NCI-H1417 treated with DMSO at 0.1 percent for 48 hours (cell line): ENCODE measurements at regions not wholly inside any gene's neighbourhood (a gene's known extent, or its start where the extent isn't known, plus 50 kb on each side); places are given as distances from the start of the nearest gene placed in this dataset.

Experiments
- DNase-seq: peaks from one replicate; lab custom pipeline; 2025; lab: John Stamatoyannopoulos, UW

- DNase-seq: no peak
Measured at GRCh38 chr14:86902176-86902950, 1090.6 kb downstream of the GALC start.

GRCh38 chr14:86897704-86898513 lies 1095.1 kb downstream of the GALC start:
- DNase-seq: no peak

GRCh38 chr14:86897224-86897623 lies 1095.8 kb downstream of the GALC start:
- DNase-seq: no peak

- DNase-seq: no peak
Measured at GRCh38 chr14:86896701-86897100, 1096.3 kb downstream of the GALC start.

GRCh38 chr14:86892152-86892956 lies 1100.6 kb downstream of the GALC start:
- DNase-seq: no peak

- no peak for DNase-seq
Measured at GRCh38 chr14:86885280-86885679, 1107.7 kb downstream of the GALC start.

- DNase-seq: no peak
Measured at GRCh38 chr14:86884498-86884897, 1108.5 kb downstream of the GALC start.

- DNase-seq: no peak
Measured at GRCh38 chr14:86882818-86883217, 1110.2 kb downstream of the GALC start.

- DNase-seq: no peak
Measured at GRCh38 chr14:86865934-86866333, 1127.0 kb downstream of the GALC start.

- DNase-seq: no peak
Measured at GRCh38 chr14:86858591-86858990, 1134.4 kb downstream of the GALC start.

GRCh38 chr14:86858031-86858430 lies 1135.0 kb downstream of the GALC start:
- no peak for DNase-seq

GRCh38 chr14:86852530-86852929 lies 1140.5 kb downstream of the GALC start:
- DNase-seq: no peak

GRCh38 chr14:86847140-86847539 lies 1145.8 kb downstream of the GALC start:
- DNase-seq: no peak

GRCh38 chr14:86838363-86838762 lies 1154.6 kb downstream of the GALC start:
- DNase-seq: no peak

GRCh38 chr14:86826661-86827060 lies 1166.3 kb downstream of the GALC start:
- DNase-seq: no peak

GRCh38 chr14:86824167-86824566 lies 1168.8 kb downstream of the GALC start:
- no peak for DNase-seq

- DNase-seq: no peak
Measured at GRCh38 chr14:86823581-86823980, 1169.4 kb downstream of the GALC start.

GRCh38 chr14:86815341-86815740 lies 1177.6 kb downstream of the GALC start:
- no peak for DNase-seq

- no peak for DNase-seq
Measured at GRCh38 chr14:86802726-86803125, 1190.3 kb downstream of the GALC start.

- DNase-seq: no peak
Measured at GRCh38 chr14:86799244-86799647, 1193.7 kb downstream of the GALC start.

- no peak for DNase-seq
Measured at GRCh38 chr14:86798330-86798729, 1194.7 kb downstream of the GALC start.

- DNase-seq: no peak
Measured at GRCh38 chr14:86797075-86797351, 1196.0 kb downstream of the GALC start.
